Uterus (tissue), 2 donors: ENCODE measurements at regions not wholly inside any gene's neighbourhood (a gene's known extent, or its start where the extent isn't known, plus 50 kb on each side); places are given as distances from the start of the nearest gene placed in this dataset.

Source experiments
- POLR2A ChIP-seq, 2 donors: fragments of 450-650 bp; IDR thresholded peaks; one replicate each; pipeline ENCODE4 v1.6.1; 2016; ENCODE audit warnings: antibody characterized with exemption in 2 of 2, mild to moderate bottlenecking in 1 of 2, moderate library complexity in 1 of 2
- TF ChIP-seq, protein P1 (sequence below), 4 experiments: fragments of 200-600 bp in 2 of 4; fragments of 450-650 bp in 2 of 4; sonication (generic) in 2 of 4; IDR thresholded peaks; one replicate each; pipeline ENCODE4 v1.5.1; 2016 to 2019; ENCODE audit warnings: antibody characterized with exemption in 4 of 4, mild to moderate bottlenecking in 2 of 4, moderate library complexity in 1 of 4

GRCh38 chr11:29224739-29225384 lies 792.0 kb downstream of the KCNA4 start:
- TF ChIP-seq, protein P1, sequence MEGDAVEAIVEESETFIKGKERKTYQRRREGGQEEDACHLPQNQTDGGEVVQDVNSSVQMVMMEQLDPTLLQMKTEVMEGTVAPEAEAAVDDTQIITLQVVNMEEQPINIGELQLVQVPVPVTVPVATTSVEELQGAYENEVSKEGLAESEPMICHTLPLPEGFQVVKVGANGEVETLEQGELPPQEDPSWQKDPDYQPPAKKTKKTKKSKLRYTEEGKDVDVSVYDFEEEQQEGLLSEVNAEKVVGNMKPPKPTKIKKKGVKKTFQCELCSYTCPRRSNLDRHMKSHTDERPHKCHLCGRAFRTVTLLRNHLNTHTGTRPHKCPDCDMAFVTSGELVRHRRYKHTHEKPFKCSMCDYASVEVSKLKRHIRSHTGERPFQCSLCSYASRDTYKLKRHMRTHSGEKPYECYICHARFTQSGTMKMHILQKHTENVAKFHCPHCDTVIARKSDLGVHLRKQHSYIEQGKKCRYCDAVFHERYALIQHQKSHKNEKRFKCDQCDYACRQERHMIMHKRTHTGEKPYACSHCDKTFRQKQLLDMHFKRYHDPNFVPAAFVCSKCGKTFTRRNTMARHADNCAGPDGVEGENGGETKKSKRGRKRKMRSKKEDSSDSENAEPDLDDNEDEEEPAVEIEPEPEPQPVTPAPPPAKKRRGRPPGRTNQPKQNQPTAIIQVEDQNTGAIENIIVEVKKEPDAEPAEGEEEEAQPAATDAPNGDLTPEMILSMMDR (IDR thresholded peaks at IDR 0.05) = no peak
- TF ChIP-seq POLR2A (IDR thresholded peaks at IDR 0.05) = no peak
